Bronchial epithelial cell (primary cell): ENCODE measurements at regions not wholly inside any gene's neighbourhood (a gene's known extent, or its start where the extent isn't known, plus 50 kb on each side); places are given as distances from the start of the nearest gene placed in this dataset.
A peak's percentile ranks its signal among the peaks of the same experiment; 100 is the strongest.
"Not testable (repeated sequence)": the region's sequence is repeated elsewhere in the genome, so short reads cannot be mapped to it uniquely, and the experiment has no call there.

Experiments
- DNase-seq: peaks from one replicate; pipeline ENCODE4 v3.0.0-alpha.2; 2010; ENCODE audit warnings: low read depth
- FAIRE-seq: peaks from 2 replicates; lab custom pipeline; 2011; peaks lifted over from hg19 to GRCh38; lab: Jason Lieb, UNC
- H3K27me3 ChIP-seq: 2 replicates; pipeline ENCODE4 v1.5.1; 2011; ENCODE audit warnings: low read length; ENCODE audit not compliant: control insufficient read depth, insufficient read depth
- H3K36me3 ChIP-seq: 2 replicates; pipeline ENCODE4 v1.5.1; 2011; ENCODE audit warnings: low read length; ENCODE audit not compliant: control insufficient read depth, insufficient read depth
- H3K4me3 ChIP-seq: 2 replicates; pipeline ENCODE4 v1.5.1; 2011; ENCODE audit warnings: mild to moderate bottlenecking, low read depth, low read length, control low read depth
- TF ChIP-seq, protein P1 (sequence below): IDR thresholded peaks from 2 replicates; pipeline ENCODE4 v1.5.1; 2011; ENCODE audit warnings: mild to moderate bottlenecking, moderate library complexity, low read length, control low read depth, inconsistent platforms; ENCODE audit not compliant: insufficient read depth, severe bottlenecking

DNA sequence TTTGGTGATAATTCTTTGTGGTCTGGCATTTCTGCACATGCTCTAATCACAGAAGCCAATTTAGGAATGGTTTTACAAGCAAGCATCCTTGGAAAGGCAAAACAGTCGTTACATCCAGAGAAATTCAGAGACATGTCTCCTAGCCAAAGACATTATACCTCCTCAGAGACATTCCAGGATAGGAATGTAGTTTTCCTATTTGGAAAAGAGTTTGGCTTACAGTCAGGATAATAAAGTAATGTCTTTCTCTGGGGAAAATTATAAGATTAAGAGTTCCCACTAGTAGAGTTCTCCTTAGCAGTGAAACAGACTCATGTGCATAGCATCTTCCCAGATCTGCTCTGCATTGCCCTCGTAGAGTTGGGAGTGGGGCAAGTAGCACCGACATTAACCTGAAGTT lies 753.6 kb upstream of the TMEFF2 start:
- no peak for DNase-seq
- no peaks in the 10 kb centered on the region for H3K27me3 ChIP-seq
- no peak overlapping the region for H3K4me3 ChIP-seq
- FAIRE-seq: no peak
- H3K36me3 ChIP-seq: no peaks in the 10 kb centered on the region
- TF ChIP-seq, protein P1, sequence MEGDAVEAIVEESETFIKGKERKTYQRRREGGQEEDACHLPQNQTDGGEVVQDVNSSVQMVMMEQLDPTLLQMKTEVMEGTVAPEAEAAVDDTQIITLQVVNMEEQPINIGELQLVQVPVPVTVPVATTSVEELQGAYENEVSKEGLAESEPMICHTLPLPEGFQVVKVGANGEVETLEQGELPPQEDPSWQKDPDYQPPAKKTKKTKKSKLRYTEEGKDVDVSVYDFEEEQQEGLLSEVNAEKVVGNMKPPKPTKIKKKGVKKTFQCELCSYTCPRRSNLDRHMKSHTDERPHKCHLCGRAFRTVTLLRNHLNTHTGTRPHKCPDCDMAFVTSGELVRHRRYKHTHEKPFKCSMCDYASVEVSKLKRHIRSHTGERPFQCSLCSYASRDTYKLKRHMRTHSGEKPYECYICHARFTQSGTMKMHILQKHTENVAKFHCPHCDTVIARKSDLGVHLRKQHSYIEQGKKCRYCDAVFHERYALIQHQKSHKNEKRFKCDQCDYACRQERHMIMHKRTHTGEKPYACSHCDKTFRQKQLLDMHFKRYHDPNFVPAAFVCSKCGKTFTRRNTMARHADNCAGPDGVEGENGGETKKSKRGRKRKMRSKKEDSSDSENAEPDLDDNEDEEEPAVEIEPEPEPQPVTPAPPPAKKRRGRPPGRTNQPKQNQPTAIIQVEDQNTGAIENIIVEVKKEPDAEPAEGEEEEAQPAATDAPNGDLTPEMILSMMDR: no peak

DNA sequence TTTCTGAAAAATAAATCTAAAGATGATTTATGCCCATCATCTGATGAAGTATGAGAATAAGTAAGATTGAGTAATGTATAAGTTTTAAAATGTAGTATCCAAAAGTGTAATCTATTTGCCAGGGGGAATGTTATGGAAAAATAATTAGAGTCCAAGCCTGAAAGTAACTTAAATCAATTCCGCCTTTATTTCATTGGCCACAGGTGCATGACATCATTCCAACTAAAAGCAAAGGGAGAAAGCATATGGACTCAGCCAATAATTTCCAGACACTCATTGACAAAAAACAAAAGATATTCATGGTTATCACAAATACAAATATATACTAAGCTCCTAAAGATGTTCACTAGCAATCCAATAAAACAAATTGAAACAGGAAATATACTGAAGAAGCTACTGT lies 752.6 kb upstream of the TMEFF2 start:
- H3K36me3 ChIP-seq: no peaks in the 10 kb centered on the region
- no peak for FAIRE-seq
- H3K4me3 ChIP-seq: no peak overlapping the region
- TF ChIP-seq, protein P1: no peak
- no peaks in the 10 kb centered on the region for H3K27me3 ChIP-seq
- DNase-seq: no peak

DNA sequence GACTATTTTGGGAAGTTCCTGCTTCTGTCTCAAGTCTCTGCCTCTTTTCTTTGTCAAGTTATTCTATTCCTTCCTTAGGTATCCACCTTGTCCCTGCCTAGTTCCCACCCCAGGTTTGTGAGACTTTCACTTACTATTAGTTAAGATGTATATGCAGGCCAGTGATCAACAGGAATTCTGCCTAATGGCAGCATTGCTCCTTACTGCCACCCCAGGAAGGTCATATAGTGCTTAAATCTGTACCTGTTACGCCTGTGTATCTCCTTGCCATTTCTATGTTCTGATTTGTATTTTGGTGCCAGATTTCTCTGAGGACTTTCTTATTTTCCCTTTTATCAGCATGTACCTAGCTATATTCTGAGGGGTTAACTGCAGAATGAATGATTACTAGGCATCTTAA lies 746.0 kb upstream of the TMEFF2 start:
- TF ChIP-seq, protein P1: peak; percentile 2
- no peak for DNase-seq
- H3K4me3 ChIP-seq: no peak overlapping the region
- H3K36me3 ChIP-seq: no peaks in the 10 kb centered on the region
- no peaks in the 10 kb centered on the region for H3K27me3 ChIP-seq
- no peak for FAIRE-seq

DNA sequence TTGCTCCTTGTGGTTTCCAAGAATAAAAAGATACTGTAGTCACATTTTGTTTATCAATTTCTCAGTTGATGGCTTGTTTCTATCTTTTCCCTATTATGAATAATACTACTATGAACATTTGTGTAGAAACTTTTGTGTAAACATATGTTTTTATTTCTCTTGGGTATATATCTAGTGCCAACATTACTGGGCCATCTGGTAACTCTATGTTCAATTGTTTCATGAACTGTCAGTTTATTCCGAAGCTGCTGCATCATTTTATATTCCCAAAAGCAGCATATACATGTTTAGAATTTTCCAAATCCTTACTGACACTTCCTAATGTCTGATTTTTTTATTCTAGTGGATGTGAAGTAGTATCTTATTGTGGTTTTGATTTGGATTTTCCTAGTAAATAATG lies 737.6 kb upstream of the TMEFF2 start:
- TF ChIP-seq, protein P1: no peak
- Histone ChIP-seq H3K4me3 (no peak overlapping the region), H3K36me3 (no peaks in the 10 kb centered on the region), H3K27me3 (no peaks in the 10 kb centered on the region)
- DNase-seq: no peak
- no peak for FAIRE-seq

DNA sequence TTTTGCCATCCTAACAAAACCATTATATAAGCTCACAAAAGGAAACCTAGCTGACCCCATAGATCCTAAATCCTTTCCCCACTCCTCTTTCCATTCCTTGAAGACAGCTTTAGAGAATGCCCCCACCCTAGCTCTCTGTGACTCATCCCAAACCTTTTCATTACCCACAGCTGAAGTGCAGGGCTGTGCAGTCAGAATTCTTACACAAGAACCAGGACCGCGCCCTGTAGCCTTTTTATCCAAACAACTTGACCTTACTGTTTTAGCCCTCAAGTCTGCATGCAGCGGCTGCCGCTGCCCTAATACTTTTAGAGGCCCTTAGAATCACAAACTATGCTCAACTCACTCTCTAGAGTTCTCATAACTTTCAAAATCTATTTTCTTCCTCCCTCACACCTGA lies 726.9 kb upstream of the TMEFF2 start:
- DNase-seq: peak; percentile 7

DNA sequence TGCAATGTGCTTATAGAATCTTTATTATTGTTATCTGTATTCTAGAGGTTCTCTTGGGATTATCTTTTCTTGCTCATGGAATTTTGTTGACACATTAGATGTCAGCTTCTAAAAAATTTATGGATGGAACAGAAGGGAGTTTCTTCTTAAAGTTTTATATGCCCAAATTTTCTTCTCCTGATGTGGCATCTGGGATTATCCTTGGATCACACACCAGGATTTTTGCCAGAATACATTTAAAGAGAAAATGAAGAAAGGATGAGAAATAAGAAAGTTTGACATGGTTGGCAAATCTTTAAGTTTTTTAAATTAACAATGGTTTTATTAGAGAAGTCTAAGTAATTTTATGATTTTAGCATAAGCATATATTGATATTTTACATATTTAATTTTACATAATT lies 706.7 kb upstream of the TMEFF2 start:
- FAIRE-seq (no peak), DNase-seq (no peak)
- TF ChIP-seq, protein P1: no peak
- Histone ChIP-seq H3K4me3 (no peak overlapping the region), H3K36me3 (no peaks in the 10 kb centered on the region), H3K27me3 (no peaks in the 10 kb centered on the region)

More for the DNA sequence above, 726.9 kb upstream of the TMEFF2 start:
- not testable (repeated sequence) for H3K4me3 ChIP-seq, H3K27me3 ChIP-seq, FAIRE-seq, H3K36me3 ChIP-seq
